Mesenchymal stem cell (in vitro differentiated cells and primary cell): ENCODE measurements at regions not wholly inside any gene's neighbourhood (a gene's known extent, or its start where the extent isn't known, plus 50 kb on each side); places are given as distances from the start of the nearest gene placed in this dataset.
A peak's percentile ranks its signal among the peaks of the same experiment; 100 is the strongest.

Experiments
- DNase-seq: peaks from one replicate; pipeline ENCODE4 v3.0.0-alpha.2; 2013
- H2AFZ ChIP-seq: one replicate; pipeline ENCODE4 v1.6.1; 2013; ENCODE audit warnings: low read depth, mild to moderate bottlenecking, control low read depth, inconsistent platforms, low read length, moderate library complexity
- H2AK5ac ChIP-seq: 2 replicates; pipeline ENCODE4 v1.6.1; 2013; ENCODE audit warnings: low read length, moderate library complexity, mild to moderate bottlenecking, inconsistent platforms; ENCODE audit not compliant: severe bottlenecking
- H2BK120ac ChIP-seq: one replicate; pipeline ENCODE4 v1.6.1; 2013; ENCODE audit warnings: low read depth, mild to moderate bottlenecking, inconsistent platforms, low read length, moderate library complexity
- H2BK12ac ChIP-seq, 2 experiments: one replicate each; pipeline ENCODE4 v1.6.1; 2013; ENCODE audit warnings: inconsistent platforms in 2 of 2, low read length in 2 of 2, mild to moderate bottlenecking in 2 of 2, moderate library complexity in 2 of 2, control low read depth in 1 of 2
- H2BK15ac ChIP-seq: one replicate; pipeline ENCODE4 v1.6.1; 2013; ENCODE audit warnings: mild to moderate bottlenecking, low read depth, inconsistent platforms; ENCODE audit not compliant: poor library complexity, severe bottlenecking
- H2BK5ac ChIP-seq: 2 replicates; pipeline ENCODE4 v1.6.1; 2013; ENCODE audit warnings: low read depth, mild to moderate bottlenecking, low read length, control low read depth, inconsistent platforms; ENCODE audit not compliant: poor library complexity, severe bottlenecking
- H3K14ac ChIP-seq, 2 experiments: one replicate each; pipeline ENCODE4 v1.6.1; 2013; ENCODE audit warnings: inconsistent platforms in 2 of 2, low read length in 2 of 2, control low read depth in 1 of 2, mild to moderate bottlenecking in 1 of 2, moderate library complexity in 1 of 2
- H3K18ac ChIP-seq, 2 experiments: one replicate each; pipeline ENCODE4 v1.6.1; 2013; ENCODE audit warnings: inconsistent platforms in 2 of 2, low read length in 2 of 2, control low read depth in 1 of 2, low read depth in 1 of 2, mild to moderate bottlenecking in 1 of 2
- H3K23ac ChIP-seq, 2 experiments: one replicate each; pipeline ENCODE4 v1.6.1; 2013; ENCODE audit warnings: inconsistent platforms in 2 of 2, low read length in 2 of 2, mild to moderate bottlenecking in 2 of 2, moderate library complexity in 2 of 2, control low read depth in 1 of 2
- H3K27ac ChIP-seq: 2 replicates; pipeline ENCODE4 v1.5.1; 2013; ENCODE audit warnings: mild to moderate bottlenecking, moderate library complexity, low read length, control low read depth, inconsistent platforms; ENCODE audit not compliant: poor library complexity, severe bottlenecking
- H3K27me3 ChIP-seq, 2 experiments: 2 replicates each; pipeline versions ENCODE4 v1.6.1 to v1.7.0; 2013; ENCODE audit warnings: low read length in 2 of 2, mild to moderate bottlenecking in 2 of 2, moderate library complexity in 2 of 2, control low read depth in 1 of 2, inconsistent platforms in 1 of 2; ENCODE audit not compliant: control insufficient read depth in 1 of 2, insufficient read depth in 1 of 2
- H3K36me3 ChIP-seq, 2 experiments: 2 replicates each; pipeline versions ENCODE4 v1.6.1 to v1.7.0; 2013; ENCODE audit warnings: low read length in 2 of 2, control low read depth in 1 of 2, inconsistent platforms in 1 of 2, low read depth in 1 of 2, mild to moderate bottlenecking in 1 of 2; ENCODE audit not compliant: insufficient read depth in 2 of 2, control insufficient read depth in 1 of 2
- H3K4ac ChIP-seq, 2 experiments: one replicate each; pipeline ENCODE4 v1.6.1; 2013; ENCODE audit warnings: inconsistent platforms in 2 of 2, low read length in 2 of 2, mild to moderate bottlenecking in 2 of 2, moderate library complexity in 2 of 2, control low read depth in 1 of 2, low read depth in 1 of 2
- H3K4me1 ChIP-seq: 2 replicates; pipeline ENCODE4 v1.6.1; 2013; ENCODE audit warnings: low read depth, low read length, control low read depth; ENCODE audit not compliant: control insufficient read depth, insufficient read depth
- H3K4me2 ChIP-seq: 2 replicates; pipeline ENCODE4 v1.6.1; 2013; ENCODE audit warnings: low read length, mild to moderate bottlenecking, inconsistent platforms; ENCODE audit not compliant: poor library complexity, severe bottlenecking
- H3K4me3 ChIP-seq, 2 experiments: 2 replicates each; pipeline versions ENCODE4 v1.5.1 to v1.7.0; 2013; ENCODE audit warnings: low read length in 2 of 2, mild to moderate bottlenecking in 2 of 2, control low read depth in 1 of 2, low read depth in 1 of 2; ENCODE audit not compliant: insufficient read depth in 1 of 2
- H3K79me1 ChIP-seq: replicated peaks from 2 replicates; pipeline ENCODE4 v1.6.1; 2013; ENCODE audit warnings: mild to moderate bottlenecking, control low read depth, low read length, inconsistent platforms; ENCODE audit not compliant: poor library complexity, severe bottlenecking
- H3K9ac ChIP-seq: 2 replicates; pipeline ENCODE4 v1.7.0; 2013; ENCODE audit warnings: mild to moderate bottlenecking, low read length, moderate library complexity
- H3K9me3 ChIP-seq: 2 replicates; pipeline ENCODE4 v1.7.0; 2013; ENCODE audit warnings: mild to moderate bottlenecking, low read length; ENCODE audit not compliant: control insufficient read depth
- H4K8ac ChIP-seq: one replicate; pipeline ENCODE4 v1.6.1; 2013; ENCODE audit warnings: inconsistent platforms, mild to moderate bottlenecking, low read length, moderate library complexity
- H4K91ac ChIP-seq: one replicate; pipeline ENCODE4 v1.6.1; 2013; ENCODE audit warnings: mild to moderate bottlenecking, low read length, inconsistent platforms
- WGBS: methylation state at CpG from one replicate; pipeline ENCODE4 v1.1.7; 2013; ENCODE audit warnings: mixed read lengths; 5-methylcytosine and 5-hydroxymethylcytosine counted together

GRCh38 chr1:234962340-234962989 is 166.2 kb downstream of the TOMM20 start:
- peaks cover 40% of the 10 kb centered on the region for H3K4me1 ChIP-seq

GRCh38 chr1:234961456-234962339 is 166.9 kb downstream of the TOMM20 start:
- Histone ChIP-seq H3K79me1 (peaks cover 2% of the 10 kb centered on the region), H4K91ac (peak overlapping the region; percentile 71), H3K27ac (peak overlapping the region; percentile 98), H3K36me3 (no peaks in the 10 kb centered on the region), H2AK5ac (peak overlapping the region; percentile 2), H2BK5ac (peak overlapping the region; percentile 75), H3K4me2 (peak overlapping the region; percentile 15), H2AFZ (no peak overlapping the region), H4K8ac (peak overlapping the region; percentile 24), H3K9me3 (no peaks in the 10 kb centered on the region), H3K27me3 (no peaks in the 10 kb centered on the region), H3K4ac (peak overlapping the region; percentile 37 to 69), H2BK120ac (peak overlapping the region; percentile 3), H3K9ac (peak overlapping the region; percentile 92), H3K23ac (no peak overlapping the region), H2BK15ac (no peak overlapping the region), H3K4me1 (peaks cover 43% of the 10 kb centered on the region), H3K4me3 (peak overlapping the region in 1 of 2 experiments; percentile 70), H3K18ac (peak overlapping the region; percentile 63 to 85), H3K14ac (peak overlapping the region in 1 of 2 experiments; percentile 46), H2BK12ac (peak overlapping the region; percentile 88 to 91)
- 79% methylated on average over 9 of the region's 9 CpGs for WGBS
- DNase-seq: peak; percentile 92

More at GRCh38 chr1:234962340-234962989, 166.2 kb downstream of the TOMM20 start:
- H3K9me3 ChIP-seq: no peaks in the 10 kb centered on the region
- peak overlapping the region; percentile 13 to 63 for H3K18ac ChIP-seq
- H3K4ac ChIP-seq: peak overlapping the region; percentile 5 to 69
- H3K36me3 ChIP-seq: no peaks in the 10 kb centered on the region
- H2BK12ac ChIP-seq: peak overlapping the region; percentile 17 to 88
- peaks cover 2% of the 10 kb centered on the region for H3K79me1 ChIP-seq
- peak overlapping the region; percentile 25 for H4K91ac ChIP-seq
- H3K27me3 ChIP-seq: no peaks in the 10 kb centered on the region
- H3K9ac ChIP-seq: peak overlapping the region; percentile 92
- peak overlapping the region; percentile 98 for H3K27ac ChIP-seq
- peak overlapping the region; percentile 31 for H4K8ac ChIP-seq
- no peak overlapping the region for H2AK5ac ChIP-seq
- H2BK120ac ChIP-seq: peak overlapping the region; percentile 54
- no peak overlapping the region for H2BK15ac ChIP-seq
- peak overlapping the region; percentile 32 for H3K4me2 ChIP-seq
- no peak overlapping the region for H3K23ac ChIP-seq
- no peak overlapping the region for H3K14ac ChIP-seq
- no peak overlapping the region for H2AFZ ChIP-seq
- 41% methylated on average over 8 of the region's 9 CpGs for WGBS
- DNase-seq: peak; percentile 99
- H3K4me3 ChIP-seq: peak overlapping the region in 1 of 2 experiments; percentile 70
- peak overlapping the region; percentile 47 for H2BK5ac ChIP-seq

GRCh38 chr1:234960722-234961455 is 167.7 kb downstream of the TOMM20 start:
- Histone ChIP-seq H3K4me3 (peak overlapping the region in 1 of 2 experiments; percentile 70), H3K4me2 (no peak overlapping the region)
- 70% methylated on average over 14 of the region's 17 CpGs for WGBS

More at GRCh38 chr1:234960722-234961455, 167.7 kb downstream of the TOMM20 start:
- peak overlapping the region; percentile 88 to 98 for H2BK12ac ChIP-seq
- H3K9ac ChIP-seq: peak overlapping the region; percentile 92
- H3K18ac ChIP-seq: peak overlapping the region; percentile 70 to 98
- no peaks in the 10 kb centered on the region for H3K36me3 ChIP-seq
- H3K27me3 ChIP-seq: no peaks in the 10 kb centered on the region
- H2BK5ac ChIP-seq: peak overlapping the region; percentile 2
- H3K14ac ChIP-seq: peak overlapping the region in 1 of 2 experiments; percentile 22
- no peak overlapping the region for H2AFZ ChIP-seq
- peaks cover 2% of the 10 kb centered on the region for H3K79me1 ChIP-seq
- peak overlapping the region; percentile 98 for H3K27ac ChIP-seq
- peak overlapping the region; percentile 42 to 76 for H3K4ac ChIP-seq
- peaks cover 46% of the 10 kb centered on the region for H3K4me1 ChIP-seq
- peak overlapping the region; percentile 94 for H4K8ac ChIP-seq
- peak overlapping the region; percentile 73 for H2BK15ac ChIP-seq
- H4K91ac ChIP-seq: peak overlapping the region; percentile 90
- H2BK120ac ChIP-seq: peak overlapping the region; percentile 87
- peak overlapping the region; percentile 61 for H2AK5ac ChIP-seq
- peak; percentile 48 for DNase-seq
- no peaks in the 10 kb centered on the region for H3K9me3 ChIP-seq
- no peak overlapping the region for H3K23ac ChIP-seq
